GM10847 (cell line): ENCODE measurements at regions not wholly inside any gene's neighbourhood (a gene's known extent, or its start where the extent isn't known, plus 50 kb on each side); places are given as distances from the start of the nearest gene placed in this dataset.

Experiments used
- POLR2A ChIP-seq: IDR thresholded peaks from 2 replicates; pipeline ENCODE4 v1.6.1; 2011; ENCODE audit not compliant: insufficient read length; ENCODE audit errors: extremely low read depth

DNA sequence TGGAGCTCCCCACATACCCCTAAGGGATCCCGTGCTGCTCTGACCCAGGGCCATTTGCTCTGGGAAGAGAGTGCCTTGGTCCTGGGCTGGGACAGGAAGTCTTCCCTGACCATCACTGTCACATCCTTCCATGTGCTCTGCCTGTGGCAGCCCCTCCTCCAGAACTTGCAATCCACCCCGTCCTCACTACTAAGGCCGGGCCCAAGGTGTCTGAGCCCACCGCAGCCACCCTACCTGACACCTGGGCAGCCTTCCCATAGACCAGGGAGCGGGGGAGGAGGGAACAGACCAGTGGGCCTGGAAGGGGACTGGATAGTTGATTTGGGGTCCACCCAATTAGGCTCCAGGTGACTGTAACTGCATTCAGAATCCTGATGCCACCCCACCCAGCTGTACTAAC lies 117.5 kb upstream of the CRHR1 start:
- no peak for TF ChIP-seq POLR2A

DNA sequence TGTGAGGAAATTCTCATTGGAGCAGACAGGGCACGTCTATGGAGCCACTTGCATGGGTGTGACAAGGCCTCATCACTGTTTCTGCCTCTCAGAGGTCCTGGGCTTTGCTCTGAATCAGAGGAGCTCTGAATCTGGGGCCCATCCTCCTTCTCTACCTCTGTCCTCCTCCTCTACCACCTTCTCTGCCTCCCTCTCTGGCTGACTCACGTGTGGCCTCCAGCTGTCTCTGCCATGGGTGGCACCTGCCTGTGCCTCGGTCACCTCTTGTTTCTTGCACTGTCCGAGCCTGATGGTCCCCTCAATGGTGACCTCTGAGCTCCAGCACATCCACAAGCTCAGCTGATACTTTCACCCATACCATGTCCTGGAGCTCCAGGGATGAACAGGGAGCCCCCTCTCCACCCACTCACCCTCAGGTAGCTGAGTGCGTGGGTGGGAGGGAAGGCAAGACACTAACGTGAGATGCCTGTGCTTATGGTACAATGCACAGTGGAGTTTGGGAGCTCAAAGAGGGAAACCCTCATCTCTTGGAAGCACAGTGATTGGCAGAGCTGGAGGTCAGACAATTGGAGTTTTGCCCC lies 116.4 kb upstream of the CRHR1 start:
- TF ChIP-seq POLR2A = no peak

DNA sequence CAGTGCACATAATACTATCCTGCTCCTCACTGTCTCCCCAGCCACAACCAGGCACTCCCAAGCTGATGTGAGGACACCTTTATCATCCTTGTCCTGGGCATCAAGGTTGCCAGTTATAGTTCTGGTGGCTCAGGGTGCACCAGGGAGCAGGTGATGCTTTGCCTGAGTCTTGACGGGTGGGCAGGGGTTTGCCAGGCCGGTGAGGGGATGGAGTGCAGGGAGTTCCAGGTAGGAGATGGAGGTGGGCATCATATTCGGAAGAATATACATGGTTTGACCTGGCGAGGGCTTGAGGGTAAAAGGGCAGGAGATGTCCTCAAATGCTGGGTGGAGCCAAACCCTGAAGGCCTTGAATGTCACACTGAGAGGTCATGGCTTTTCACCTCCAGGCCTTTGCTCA lies 115.8 kb upstream of the CRHR1 start:
- no peak for TF ChIP-seq POLR2A

DNA sequence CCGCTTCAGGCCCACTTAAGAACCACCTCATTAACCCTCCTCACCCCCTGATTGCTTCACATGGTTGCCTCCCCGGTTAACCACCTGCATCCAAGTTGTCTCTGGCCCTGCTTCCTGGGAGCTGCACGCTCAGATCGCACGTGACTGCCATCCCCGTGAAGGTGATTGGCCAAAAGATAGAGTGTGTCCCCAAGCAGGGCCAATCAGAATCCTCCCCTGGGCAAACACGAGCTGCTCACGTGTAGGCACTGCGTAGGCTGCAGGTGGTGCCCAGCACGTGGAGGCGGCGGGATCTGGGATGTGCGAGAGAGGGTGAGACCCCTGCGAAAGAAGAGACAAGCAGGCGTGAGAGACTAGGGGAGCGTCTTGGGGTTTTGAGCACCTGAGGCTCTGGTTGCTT lies 111.8 kb upstream of the CRHR1 start:
- no peak for TF ChIP-seq POLR2A

GRCh38 chr17:45672792-45673191 lies 111.3 kb upstream of the CRHR1 start:
- no peak for TF ChIP-seq POLR2A

DNA sequence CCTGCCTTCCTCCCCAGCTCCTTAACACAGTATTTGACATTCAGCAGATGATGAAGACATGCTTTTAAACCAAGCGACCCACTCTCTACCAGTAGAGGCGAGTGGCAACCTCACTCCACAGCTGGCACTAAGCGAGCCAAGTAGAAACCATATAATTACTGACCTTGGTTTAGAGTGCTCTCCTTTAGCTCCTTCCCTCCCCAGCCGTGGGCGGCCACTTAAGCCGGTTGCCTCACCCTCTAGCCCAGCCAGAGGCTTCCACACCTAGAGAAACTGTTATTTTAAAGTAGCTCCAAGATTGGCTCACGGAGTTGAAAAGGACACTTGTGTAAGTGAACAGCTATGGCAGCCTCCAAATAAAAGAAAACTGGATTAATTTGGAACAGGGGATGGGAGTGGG lies 109.1 kb upstream of the CRHR1 start:
- TF ChIP-seq POLR2A = no peak

DNA sequence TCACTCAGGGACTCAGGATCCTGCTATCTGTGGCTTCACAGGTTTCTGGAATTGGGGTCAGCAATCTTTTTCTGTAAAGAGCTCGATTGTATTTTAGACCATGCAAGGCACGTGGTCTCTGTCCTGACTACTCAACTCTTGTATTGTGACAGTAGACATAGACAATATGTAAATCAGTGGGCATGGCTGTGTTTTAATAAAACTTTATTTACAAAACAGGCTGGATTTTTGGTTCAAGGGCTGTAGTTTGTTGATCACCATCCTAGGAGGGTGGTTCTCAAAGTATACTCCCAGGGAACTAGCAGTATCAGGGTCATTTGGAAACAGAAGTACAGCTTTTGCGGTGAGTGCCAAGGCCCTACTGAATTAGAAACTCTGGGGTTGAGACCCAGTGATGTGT lies 108.2 kb upstream of the CRHR1 start:
- no peak for TF ChIP-seq POLR2A

- no peak for TF ChIP-seq POLR2A
Measured at GRCh38 chr17:45676695-45677094, 107.4 kb upstream of the CRHR1 start.

DNA sequence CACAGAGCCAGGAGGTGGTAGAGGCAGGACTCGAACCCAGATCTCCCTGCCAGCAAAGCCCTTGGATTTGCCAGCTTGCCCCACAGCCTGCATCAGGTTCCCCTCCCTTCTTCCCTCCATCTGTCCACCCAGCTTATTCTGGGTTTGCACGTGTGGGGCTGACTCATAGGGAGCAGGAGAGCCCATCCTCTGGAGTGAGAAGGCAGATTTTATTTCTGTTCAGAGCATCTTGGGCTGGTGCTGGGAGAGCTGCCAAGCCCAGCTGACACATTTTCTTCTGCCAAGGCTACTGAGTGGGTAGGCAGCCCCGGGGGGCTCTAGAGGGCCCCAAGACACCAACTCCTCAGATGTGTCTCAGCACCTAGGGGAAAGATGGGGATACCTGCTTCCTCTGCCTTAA lies 106.3 kb upstream of the CRHR1 start:
- no peak for TF ChIP-seq POLR2A

GRCh38 chr17:45679426-45679825 lies 104.7 kb upstream of the CRHR1 start:
- TF ChIP-seq POLR2A = no peak

GRCh38 chr17:45680360-45680759 lies 103.8 kb upstream of the CRHR1 start:
- TF ChIP-seq POLR2A = no peak

DNA sequence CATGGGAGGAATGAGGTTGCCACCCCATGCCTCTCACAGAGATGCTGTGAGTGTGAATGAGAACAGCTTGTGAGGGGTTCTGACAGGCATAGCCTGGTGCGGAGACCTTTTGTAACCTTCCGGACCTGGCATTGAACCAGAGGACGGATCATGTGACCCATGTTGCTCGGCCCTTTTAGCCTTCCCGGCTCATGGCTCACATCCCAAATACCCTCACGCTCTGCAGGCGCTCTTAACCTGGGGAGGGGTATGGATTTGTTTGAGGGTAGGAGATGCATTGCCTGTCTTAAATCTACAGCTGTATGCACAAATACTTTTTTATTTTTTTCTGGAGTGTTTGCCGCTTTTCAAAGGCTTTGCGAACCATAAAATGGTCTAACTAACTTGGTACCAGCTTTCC lies 102.4 kb upstream of the CRHR1 start:
- no peak for TF ChIP-seq POLR2A

GRCh38 chr17:45686250-45686649 lies 97.9 kb upstream of the CRHR1 start:
- no peak for TF ChIP-seq POLR2A

GRCh38 chr17:45687594-45687993 lies 96.5 kb upstream of the CRHR1 start:
- no peak for TF ChIP-seq POLR2A

DNA sequence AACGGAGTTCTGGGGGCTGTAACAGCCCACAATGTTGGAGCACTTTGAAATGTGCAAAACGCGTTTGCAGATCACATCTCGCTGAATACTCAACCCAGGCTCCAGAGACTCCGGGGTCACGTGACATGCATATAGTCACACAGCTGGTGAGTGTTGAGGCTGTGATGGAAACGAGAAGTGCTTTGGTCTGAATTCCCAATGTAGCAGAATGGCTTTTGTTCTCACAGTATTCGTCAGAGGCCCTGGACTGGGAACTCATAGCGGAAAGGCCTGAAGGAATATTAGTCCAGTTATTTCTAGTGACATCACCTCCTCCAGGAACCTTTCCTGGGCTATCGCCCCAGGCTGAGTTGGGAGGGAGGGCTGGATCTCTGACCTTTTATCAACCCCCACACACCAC lies 95.8 kb upstream of the CRHR1 start:
- TF ChIP-seq POLR2A = no peak

- TF ChIP-seq POLR2A = no peak
Measured at GRCh38 chr17:45688820-45689219, 95.3 kb upstream of the CRHR1 start.

- TF ChIP-seq POLR2A = no peak
Measured at GRCh38 chr17:45689451-45689850, 94.7 kb upstream of the CRHR1 start.
